ENCODE measurements at regions not wholly inside any gene's neighbourhood (a gene's known extent, or its start where the extent isn't known, plus 50 kb on each side); places are given as distances from the start of the nearest gene placed in this dataset.

DNA sequence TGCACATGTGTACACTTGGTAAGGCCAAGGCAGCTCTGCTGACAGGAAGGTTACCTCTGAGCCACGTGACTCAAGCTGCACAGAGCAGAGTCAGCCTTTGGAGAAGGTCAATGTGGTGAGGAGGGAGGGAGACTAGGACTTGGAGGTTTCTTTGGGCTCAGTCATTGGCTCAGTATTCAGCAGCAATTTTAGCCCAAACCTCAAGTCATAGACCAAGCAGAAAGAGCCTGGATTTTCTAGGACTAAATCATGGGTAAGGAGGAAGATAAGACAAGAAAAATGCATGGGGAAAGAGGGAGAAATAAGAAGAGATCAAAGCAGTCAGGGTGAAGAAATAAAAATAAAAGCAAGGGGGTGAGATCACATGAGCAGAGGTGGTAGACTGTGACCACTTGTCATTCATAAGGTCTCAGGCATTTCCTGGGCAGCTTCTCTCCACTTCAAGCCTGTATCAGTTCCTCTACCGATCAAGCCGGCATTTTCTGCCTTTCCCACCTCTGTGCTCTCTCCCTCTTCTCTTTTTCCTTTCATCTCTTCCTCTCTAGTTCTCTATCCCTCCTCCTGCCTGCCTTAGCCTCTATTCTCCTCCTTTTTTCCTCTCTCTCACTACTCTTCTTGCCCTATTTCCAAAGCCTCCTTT lies 51.7 kb upstream of the DUSP10 start:
- DNase-seq, result no peak
- no peak for TF ChIP-seq POLR2AphosphoS5 (IDR thresholded peaks at IDR 0.05)
- TF ChIP-seq, protein P1, sequence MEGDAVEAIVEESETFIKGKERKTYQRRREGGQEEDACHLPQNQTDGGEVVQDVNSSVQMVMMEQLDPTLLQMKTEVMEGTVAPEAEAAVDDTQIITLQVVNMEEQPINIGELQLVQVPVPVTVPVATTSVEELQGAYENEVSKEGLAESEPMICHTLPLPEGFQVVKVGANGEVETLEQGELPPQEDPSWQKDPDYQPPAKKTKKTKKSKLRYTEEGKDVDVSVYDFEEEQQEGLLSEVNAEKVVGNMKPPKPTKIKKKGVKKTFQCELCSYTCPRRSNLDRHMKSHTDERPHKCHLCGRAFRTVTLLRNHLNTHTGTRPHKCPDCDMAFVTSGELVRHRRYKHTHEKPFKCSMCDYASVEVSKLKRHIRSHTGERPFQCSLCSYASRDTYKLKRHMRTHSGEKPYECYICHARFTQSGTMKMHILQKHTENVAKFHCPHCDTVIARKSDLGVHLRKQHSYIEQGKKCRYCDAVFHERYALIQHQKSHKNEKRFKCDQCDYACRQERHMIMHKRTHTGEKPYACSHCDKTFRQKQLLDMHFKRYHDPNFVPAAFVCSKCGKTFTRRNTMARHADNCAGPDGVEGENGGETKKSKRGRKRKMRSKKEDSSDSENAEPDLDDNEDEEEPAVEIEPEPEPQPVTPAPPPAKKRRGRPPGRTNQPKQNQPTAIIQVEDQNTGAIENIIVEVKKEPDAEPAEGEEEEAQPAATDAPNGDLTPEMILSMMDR (IDR thresholded peaks at IDR 0.05), result no peak
- no peak for TF ChIP-seq POLR2A (IDR thresholded peaks at IDR 0.05)
- no peak for TF ChIP-seq EP300 (IDR thresholded peaks at IDR 0.05; ENCODE audit: low read depth)
- intact Hi-C loops (cut with DNase I; ENCODE audit: low total_unique reads), result no loop called here
- 70 to 83% methylated on average over 3 of the region's 3 CpGs for WGBS, 2 donors (ENCODE audit: low coverage in 1 of 2)
- no peak overlapping the region for H3K4me3 ChIP-seq
- H3K27me3 ChIP-seq, result no peaks in the 10 kb centered on the region
- in situ Hi-C loops (cut with MboI; ENCODE audit: low pct_ligation_motif_present in 1 of 4, low pct_unique_long_range_greater_than_20kb in 1 of 4, low sequenced_read_pairs in 3 of 4), result no loop called here
- no peaks in the 10 kb centered on the region for H3K9me3 ChIP-seq
- no peaks in the 10 kb centered on the region for H3K4me1 ChIP-seq
- no peaks in the 10 kb centered on the region for H3K36me3 ChIP-seq
- no peak overlapping the region for H3K27ac ChIP-seq

DNA sequence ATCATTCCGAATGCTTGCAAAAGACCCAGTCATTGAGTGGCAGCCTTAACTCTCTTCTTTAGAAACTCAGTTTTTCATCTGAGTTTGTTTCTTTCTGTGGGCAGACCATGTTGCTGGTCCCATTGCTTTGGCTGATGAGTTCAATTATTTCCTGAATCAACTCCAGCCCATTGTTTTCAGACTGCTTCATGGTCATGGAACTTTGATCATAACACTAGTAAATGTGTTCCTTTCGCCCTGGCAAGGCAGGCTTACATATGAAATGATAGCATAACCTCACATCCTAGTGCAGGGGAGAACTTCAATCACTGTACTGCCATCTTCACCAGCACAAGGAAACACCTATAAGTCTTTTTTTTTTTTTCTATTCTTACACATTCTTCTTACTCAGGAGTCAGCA lies 50.0 kb upstream of the DUSP10 start:
- in situ Hi-C loops (cut with MboI; ENCODE audit: low pct_ligation_motif_present in 1 of 4, low pct_unique_long_range_greater_than_20kb in 1 of 4, low sequenced_read_pairs in 3 of 4) (no loop called here), intact Hi-C loops (cut with DNase I; ENCODE audit: low total_unique reads) (no loop called here)
- no peak for DNase-seq
- TF ChIP-seq POLR2AphosphoS5 (IDR thresholded peaks at IDR 0.05), result no peak
- TF ChIP-seq POLR2A (IDR thresholded peaks at IDR 0.05), result no peak
- TF ChIP-seq, protein P1 (IDR thresholded peaks at IDR 0.05), result no peak
- TF ChIP-seq EP300 (IDR thresholded peaks at IDR 0.05; ENCODE audit: low read depth), result no peak
- Histone ChIP-seq H3K9me3 (no peaks in the 10 kb centered on the region), H3K36me3 (no peaks in the 10 kb centered on the region), H3K27ac (no peak overlapping the region), H3K27me3 (no peaks in the 10 kb centered on the region), H3K4me1 (no peaks in the 10 kb centered on the region), H3K4me3 (no peak overlapping the region)
- whole genome bisulfite sequencing, 2 donors (ENCODE audit: low coverage in 1 of 2), result 80 to 90% methylated on average over 2 of the region's 2 CpGs

Small RNAs in the stretch of these regions (small RNA-seq; reads per million reads assigned to genes)
- 0 reads per million in 4 donors for gene RNU6-403P
